GM21723 (cell line): ENCODE measurements at regions not wholly inside any gene's neighbourhood (a gene's known extent, or its start where the extent isn't known, plus 50 kb on each side); places are given as distances from the start of the nearest gene placed in this dataset.
"Not testable (repeated sequence)": the region's sequence is repeated elsewhere in the genome, so short reads cannot be mapped to it uniquely, and the experiment has no call there.

Source experiments
- ATAC-seq: cut with Tn5 transposase; IDR thresholded peaks from one replicate; pipeline ENCODE4 v1.9.1; 2021; ENCODE audit warnings: mild to moderate bottlenecking, moderate library complexity; ENCODE audit not compliant: unreplicated experiment

DNA sequence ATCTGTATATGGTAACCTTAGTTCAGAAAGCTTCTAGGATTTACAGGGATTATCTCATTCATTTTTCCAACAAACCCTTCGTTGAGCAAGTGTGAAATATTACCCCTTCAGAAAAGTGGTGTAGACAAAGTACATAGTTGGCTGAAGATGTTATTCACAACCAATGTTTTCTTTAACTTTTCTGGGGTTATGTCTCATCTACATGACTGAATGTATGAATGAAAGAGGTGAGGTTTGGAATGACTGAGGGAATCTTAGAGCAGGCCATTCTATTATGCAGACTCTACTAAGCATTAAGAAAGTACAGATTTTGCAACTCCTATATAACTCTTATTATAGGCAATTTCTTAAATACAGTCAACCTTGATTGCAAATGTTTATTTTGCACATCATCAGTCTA, 167.2 kb downstream of the NDFIP2 start:
- no peak for ATAC-seq

DNA sequence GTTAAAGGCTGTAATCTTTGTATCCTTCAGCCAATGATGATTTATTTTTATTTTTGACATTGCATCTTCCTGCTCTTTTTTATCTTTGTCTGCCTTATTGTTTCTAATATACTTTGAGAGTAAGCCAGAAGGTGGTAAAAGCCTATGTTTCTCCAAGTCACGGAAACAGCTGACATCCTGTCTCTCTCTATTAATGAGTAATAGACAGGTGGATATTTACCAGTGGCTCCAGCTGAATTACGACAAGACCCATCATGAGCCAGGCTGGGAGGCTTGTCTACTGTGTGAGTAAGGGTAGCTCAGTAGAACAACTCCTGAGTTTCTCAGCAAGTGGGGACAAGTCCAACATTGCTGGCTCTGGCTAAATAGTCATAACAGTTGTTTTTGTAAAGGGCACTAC, 166.6 kb downstream of the NDFIP2 start:
- ATAC-seq: no peak

DNA sequence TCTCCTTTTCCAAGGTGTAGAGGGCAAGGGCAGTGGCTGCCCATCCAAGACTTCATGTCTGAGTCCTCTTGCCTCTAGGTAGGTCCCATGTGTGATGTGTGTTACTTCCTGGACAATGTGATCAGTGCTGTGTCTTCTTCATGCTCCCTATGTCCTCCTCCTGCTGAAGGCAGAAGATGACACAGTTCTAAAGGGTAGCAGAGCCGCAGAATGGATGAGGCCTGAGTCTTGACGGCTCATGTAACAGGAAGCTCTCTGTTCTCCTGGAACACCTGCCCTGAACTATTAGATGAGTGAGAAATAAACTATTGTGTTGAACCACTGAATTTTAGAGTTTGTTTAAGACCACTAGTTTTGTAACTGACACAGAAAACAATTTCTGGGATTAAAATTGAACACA, 165.9 kb downstream of the NDFIP2 start:
- no peak for ATAC-seq

DNA sequence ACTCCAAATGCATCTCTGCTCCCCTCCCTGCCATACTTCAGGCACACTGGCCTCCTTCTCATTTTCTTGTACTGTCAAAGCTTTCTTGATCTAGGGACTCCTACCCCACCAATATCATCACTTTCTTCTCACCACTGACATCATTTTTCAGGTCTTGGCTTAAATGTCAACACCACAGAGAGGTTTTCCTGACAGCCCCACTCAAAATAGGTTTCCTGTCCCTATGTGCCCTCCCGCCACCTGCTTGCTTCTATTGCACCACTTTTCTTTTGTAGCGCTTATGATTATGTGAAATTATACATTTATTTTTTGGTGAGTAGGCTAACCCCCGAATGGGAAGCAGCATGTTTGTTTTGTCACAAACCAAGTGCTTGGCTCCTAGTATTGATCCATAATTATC, 164.6 kb downstream of the NDFIP2 start:
- ATAC-seq: no peak

DNA sequence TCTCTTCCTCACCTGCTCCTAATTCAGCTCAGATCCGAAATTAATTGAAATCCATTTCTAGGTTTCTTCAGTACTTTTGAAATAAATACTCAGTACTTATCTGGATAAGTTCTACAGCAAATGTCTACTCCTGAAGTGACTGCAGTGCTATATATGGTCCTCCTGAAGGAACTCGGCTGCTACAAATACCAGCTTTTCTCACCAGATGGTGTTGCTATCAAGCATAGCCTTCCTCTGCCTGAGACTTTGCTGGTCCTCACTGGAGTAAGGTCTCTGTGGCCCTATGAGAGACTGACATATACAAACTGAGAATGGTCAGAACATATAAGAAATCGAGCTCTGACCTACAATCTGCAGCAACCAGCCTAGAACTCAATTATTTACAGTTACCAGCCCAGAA, 161.6 kb downstream of the NDFIP2 start:
- no peak for ATAC-seq

DNA sequence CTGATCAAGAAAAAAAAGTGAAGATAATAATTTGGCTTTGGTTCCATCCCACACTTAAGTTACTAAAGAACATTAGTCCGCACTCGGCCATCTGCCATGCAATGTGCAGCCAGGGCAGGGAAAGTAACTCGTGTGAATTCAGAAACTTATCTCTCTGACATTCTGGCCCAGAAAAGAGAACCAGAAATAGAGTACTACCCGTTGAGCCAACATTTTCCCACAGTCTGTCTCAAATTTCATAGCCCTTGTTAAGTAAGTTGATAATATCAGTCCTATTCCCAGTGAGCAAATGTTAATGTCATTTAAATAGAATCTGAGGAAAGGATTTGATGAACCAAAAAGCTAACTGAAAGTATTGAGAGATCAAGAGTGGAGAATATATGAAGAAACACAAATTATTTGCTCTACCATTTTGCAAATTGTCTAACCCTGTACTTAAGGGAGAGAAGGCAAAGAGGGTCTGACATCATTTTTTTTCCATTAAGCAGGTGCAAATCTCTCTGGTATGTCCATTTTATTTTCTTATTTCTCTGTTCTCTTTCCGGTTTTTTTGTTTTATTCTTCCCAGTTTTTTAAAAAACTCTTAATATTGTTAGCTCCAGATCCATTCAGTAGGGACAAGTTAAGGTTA, 156.3 kb downstream of the NDFIP2 start:
- ATAC-seq: no peak

DNA sequence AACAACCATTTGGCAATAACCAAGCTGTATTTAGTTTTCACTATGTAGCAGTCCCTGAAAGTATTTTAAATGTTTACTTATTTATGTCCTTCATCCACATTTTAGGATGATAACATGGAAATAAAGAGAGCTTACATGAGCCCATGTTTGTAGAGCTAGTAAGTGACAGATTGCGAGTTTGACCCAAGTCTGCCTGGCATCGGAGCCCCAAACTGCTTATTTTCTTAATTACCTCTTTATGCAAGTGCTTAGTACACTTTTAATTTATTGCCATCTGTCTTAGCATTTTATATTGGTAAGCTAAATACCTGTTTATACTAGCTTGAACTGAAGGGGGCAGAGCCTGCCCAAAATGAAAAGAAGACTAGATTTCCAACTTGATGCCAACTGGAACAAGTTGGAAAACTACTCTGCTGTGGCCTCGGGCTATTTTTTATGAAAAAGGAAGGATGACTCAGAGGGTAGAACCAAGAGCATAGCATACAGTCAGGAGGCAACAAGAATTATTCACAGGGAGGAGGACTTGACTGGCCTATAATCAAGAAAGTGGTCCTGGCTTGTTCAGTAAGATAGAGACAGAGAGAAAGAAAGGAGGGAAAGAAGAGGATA, 150.2 kb downstream of the NDFIP2 start:
- no peak for ATAC-seq

DNA sequence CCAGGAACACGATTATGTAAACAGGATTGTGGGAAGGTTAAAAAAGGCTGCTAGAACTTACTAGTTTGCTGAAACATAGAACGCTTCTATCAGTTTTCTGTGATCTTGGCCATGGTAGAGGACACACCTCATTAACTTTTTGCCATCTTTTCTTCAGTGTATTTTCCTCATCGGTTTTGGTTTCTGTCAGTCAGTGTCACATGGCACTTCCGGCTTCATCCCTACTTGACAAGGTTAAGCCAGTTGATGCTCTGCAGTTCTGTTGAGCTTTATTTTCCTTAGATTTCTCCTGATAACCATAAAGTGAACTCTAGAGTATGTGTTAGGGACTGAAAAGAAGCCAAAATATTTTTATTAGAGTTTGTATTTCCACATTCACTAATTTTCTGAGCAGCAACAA, 147.5 kb downstream of the NDFIP2 start:
- no peak for ATAC-seq

DNA sequence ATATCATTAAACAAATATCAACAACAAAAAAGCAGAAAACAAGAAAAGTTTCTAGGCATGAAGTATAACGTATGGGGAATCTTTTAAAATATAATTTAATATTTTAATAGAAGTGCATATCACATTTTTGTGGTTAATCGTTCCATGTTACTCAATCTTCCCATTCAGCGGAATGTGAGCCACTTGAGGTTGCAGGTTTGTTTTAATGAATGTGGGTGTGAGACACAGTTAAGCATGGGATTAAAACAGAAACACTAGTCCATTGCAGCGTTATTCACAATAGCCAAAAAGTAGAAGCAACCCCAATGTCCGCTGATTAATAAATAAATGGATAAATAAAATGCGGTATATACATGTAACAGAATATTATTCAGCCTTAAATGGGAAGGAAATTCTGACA, 146.0 kb downstream of the NDFIP2 start:
- ATAC-seq: no peak

DNA sequence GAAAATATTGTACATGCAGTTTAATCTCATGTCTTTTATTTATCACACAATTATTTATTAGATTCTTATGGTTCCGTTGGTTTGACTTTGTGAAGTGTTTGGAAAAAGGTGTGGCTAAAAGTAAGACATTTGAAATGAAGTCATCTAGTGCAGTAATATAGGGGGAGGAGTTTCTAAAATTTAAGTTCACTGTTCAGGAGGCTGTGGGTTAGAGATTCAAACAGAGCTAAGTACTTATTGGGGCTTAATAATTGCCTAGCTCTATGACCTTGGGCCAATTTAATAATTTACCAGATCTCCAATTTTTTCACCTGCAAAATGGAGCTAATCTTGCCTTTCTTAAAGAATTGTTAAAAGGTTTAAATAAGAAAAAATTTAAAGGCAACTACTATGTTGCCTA, 144.6 kb downstream of the NDFIP2 start:
- no peak for ATAC-seq

DNA sequence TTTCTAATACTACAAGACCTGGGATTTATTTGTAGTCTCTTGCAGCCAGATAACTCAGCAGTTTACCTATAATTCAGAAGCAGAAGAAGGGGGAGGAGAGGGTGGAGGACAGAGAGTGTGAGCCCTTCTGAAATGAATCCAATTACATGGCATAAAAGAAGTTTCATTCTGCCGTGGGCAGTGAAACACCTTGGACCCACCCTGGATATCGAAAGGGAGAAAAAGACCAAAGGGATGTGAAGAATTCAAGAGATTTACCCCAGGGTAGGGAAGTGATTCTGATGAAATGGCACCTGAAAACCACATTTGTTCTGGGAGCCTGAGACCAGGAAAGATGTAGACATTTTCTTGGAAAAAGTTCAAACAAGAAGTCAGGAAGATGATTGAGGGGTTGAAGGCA, 140.9 kb downstream of the NDFIP2 start:
- no peak for ATAC-seq

DNA sequence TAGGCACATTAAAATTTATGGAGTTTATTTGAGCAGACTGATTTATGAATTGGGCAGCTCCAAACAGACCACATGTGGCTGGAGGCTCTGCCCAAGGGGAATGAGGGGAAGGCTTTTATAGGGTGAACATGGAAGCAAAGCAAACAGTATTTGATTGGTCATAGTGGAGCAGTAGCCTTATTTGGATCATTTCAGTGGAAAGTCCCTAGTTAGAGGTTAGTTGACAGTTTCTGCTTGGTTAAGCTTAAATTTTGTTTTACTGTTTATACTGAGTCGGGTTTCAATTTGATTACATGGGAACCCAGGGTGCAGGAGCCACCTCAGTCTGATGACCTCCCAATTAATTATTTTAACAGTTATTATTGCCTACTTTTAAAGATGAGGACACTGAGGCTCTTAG, 140.5 kb downstream of the NDFIP2 start:
- no peak for ATAC-seq

DNA sequence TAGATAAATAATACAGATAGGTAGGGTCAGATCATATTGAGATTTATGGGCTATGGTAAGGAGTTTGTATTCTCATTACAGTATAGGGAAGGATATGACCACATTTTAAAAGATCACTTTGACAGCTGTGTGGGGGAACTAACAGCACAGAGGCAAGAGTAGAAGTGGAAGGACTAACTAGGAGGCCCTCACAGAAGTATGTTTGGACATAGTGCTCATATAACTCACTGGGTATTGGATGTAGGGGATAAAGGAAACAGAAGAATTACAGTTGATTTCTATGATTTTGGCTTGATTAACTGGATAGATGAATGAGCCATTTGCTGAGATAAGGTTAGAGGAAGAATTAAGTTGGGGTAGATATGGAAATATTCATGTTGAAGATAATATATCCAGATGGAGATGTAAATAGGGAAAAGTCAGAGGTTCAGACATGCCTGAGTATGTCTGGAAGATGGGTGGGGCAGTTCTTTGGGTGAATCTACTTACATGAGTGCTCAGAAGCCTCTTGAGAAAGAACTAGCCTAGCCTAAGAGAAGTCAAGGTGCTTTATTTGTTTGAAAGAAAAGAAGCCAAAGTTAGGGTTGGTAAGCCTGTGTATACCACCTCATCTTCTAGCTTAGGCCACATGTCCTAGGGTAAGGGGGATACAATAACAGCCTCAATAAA, 133.4 kb downstream of the NDFIP2 start:
- ATAC-seq: no peak

DNA sequence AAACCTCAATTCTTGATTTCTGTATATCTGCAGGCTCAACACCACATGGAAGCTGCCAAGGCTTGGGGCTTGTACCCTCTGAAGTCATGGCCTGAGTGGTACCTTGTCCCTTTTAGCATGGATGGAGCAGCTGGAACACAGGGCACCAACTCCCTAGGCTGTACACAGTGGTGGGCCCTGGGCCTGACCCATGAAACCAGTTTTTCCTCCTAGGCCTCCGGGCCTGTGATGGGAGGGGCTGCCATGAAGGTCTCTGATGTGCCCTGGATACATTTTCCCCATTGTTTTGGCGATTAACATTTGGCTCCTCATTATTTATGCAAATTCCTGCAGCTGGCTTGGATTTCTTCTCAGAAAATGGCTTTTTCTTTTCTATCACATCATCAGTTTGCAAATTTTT, 131.6 kb downstream of the NDFIP2 start:
- no peak for ATAC-seq

DNA sequence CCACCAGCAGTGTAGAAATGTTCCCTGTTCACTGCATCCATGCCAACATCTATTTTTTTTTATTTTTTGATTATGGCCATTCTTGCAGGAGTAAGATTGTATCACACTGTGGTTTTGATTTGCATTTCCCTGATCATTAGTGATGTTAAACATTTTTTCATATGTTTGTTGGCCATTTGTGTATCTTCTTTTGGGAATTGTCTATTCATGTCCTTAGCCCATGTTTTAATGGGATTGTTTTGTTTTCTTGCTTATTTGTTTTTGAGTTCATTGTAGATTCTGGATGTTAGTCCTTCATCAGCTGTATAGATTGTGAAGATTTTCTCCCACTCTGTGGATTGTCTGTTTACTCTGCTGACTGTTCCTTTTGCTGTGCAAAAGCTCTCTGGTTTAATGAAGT, 126.9 kb downstream of the NDFIP2 start:
- not testable (repeated sequence) for ATAC-seq
